COLO668 (cell line): ENCODE measurements at regions not wholly inside any gene's neighbourhood (a gene's known extent, or its start where the extent isn't known, plus 50 kb on each side); places are given as distances from the start of the nearest gene placed in this dataset.
"Not testable (repeated sequence)": the region's sequence is repeated elsewhere in the genome, so short reads cannot be mapped to it uniquely, and the experiment has no call there.

Source experiments
- DNase-seq: peaks from one replicate; lab custom pipeline; 2025; ENCODE audit not compliant: unreplicated experiment; lab: John Stamatoyannopoulos, UW

DNA sequence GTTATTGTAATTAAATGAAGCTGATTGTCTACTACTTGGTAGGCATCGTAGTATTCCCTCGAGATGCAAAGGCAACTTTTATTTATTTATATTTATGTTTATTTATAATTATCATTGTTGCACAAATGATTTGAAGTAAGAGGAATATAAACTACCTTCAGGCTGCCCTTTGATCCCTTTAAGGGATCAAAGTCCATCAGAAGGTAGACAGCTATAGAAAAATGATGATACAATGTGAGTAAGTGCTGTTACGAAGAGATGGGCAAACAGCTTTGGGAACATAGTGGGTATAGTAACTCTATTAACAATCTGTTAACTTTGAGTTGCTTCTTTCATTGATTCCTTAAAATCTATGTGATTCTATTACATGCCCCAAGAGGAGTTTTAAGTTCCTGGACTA lies 512.8 kb upstream of the CITED2 start:
- DNase-seq: no peak

- no peak for DNase-seq
Observed at GRCh38 chr6:139886396-139886795, 511.9 kb upstream of the CITED2 start.

DNA sequence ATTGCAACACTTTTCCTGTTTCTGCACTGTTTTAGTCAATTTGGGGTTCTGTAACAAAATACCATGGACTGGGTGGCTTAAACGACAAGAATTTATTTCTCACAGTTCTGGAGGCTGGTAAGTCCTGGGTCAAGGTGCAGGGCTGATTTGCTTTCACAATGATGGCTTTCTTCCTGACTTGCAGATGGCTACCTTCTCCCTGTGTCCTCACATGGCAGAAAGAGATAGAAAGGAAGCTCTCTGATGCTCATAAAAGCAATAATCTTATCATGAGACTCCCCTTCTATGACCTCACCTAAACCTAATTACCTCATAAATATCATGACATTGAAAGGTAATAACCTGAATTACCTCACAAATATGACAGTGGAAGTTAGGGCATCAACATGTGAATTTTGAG lies 511.5 kb upstream of the CITED2 start:
- no peak for DNase-seq

DNA sequence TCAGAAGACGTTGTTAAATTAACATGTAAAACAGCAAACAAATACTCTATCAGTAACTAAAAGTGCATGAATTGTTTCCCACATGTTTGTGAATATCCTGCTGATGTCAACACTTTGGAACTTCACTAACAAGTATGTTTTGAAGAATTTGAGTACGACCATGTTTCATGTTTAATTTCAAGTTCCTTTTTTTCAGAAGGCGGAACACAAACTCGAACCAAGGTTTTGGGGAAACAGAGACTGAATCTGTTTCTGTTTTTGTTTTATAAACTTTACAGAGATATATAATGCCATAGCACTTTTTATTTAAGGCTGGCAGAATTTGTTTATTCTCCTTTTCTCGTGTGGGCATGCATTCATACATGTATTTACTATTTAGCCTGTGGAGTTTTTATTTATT lies 509.3 kb upstream of the CITED2 start:
- no peak for DNase-seq

DNA sequence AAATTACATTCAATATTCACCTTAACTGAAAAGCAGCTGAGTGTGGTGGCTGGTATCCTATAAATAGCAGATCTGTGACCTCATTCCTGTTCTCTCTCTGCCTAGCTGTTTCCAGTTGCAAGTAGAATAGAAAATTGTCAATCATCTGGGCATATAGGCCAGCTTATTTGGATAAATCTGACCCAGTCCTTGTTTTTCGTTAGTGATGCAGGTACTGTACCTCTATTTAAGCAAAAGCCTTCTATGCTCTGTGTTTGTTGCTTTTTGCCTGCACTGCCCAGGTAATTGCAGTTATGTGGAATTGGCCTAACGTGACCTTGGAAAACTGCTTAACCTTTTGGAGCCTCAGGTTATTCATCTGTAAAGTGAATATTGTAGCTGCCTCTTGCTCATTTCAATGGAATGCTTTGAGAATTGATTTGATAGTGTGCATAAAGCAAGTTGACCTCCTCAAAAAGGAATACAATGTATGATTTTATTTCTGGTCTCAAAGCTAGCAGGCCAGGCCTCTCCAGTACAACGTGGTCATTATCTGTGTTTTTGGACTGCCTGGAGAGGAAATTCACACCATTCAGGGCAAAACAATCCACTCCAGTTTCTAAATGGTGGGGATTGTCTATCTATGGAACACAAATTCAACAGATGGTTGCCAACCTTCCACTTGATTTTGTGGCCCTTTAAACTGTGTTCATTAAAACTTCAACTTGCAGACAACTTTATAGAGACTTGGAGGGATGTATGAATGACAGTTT lies 508.7 kb upstream of the CITED2 start:
- no peak for DNase-seq

DNA sequence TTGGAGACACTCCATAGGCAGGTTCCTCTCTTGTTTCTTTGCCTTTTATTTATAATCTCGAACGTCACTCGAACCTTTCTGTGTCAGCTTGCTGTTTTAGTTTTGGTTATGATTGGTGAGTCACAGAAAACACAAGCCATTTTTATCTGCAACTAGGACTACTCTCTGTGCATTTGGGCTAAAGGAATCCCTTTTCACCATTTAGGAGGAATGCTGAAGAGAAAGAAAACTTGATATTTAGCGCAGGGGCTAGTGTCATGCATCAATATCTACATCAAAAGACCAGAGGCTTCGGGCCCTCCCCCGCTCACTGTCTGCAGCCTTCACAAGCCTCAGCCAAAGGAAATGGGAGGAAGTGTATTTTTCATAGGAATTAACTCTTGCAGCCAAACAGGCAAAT lies 507.8 kb upstream of the CITED2 start:
- no peak for DNase-seq

DNA sequence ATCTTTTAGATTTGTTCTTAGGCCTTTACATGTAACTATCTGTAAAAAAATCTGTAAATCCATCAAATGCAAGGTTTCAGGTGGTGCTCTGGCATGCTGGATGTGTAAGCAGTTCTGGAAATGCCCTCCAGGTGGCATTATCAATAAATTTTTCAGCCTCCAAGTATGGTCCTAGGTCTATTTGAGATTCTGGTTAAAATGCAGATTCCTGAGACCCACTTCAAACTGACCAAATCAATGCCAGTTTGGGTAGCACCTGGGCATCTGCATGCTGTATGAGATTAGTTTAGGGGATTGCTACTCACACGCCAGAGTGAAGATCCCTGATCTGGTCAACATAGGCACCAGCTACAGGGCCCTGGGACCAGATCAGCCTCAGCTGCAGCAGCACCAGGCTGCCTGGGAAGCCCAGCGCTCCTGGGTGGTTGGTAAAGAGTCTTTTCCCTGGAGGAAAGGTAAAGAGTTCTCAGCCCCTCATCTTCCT lies 507.3 kb upstream of the CITED2 start:
- DNase-seq: peak; percentile 4

DNA sequence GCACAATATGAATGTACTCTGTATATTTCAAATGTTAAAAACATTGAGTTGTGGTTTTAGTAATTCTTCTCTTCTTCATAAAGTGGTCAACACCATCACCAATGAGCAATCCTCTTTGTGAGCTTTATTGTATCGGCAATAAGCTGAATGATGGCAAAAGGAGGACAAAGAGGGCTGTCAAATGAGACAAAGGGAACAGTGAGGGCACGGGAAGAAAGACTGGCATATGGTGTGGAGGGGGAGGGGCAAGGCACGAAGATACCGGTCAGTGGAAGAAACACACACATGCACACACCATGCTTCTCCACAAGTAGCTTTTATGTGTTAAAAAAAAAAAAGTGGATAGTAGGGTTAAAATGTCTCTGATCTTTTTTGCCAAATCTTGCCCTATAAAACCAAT lies 506.8 kb upstream of the CITED2 start:
- DNase-seq: peak; percentile 5

GRCh38 chr6:139879823-139880356 lies 505.4 kb upstream of the CITED2 start:
- no peak for DNase-seq

DNA sequence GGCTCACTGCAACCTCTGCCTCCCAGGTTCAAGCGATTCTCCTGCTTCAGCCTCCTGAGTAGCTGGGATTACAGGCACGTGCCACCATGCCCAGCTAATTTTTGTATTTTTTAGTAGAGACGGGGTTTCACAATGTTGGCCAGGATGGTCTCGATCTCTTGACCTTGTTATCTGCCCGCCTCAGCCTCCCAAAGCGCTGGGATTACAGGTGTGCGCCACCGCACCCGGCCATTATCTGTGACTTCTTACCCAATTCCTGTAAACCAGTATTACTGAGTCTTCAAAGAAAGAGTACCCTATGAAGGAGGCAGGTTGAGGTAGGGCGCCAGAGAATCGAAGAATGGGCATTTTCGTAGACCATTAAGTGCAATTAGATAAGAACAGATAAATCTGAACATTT lies 504.8 kb upstream of the CITED2 start:
- DNase-seq: not testable (repeated sequence)

DNA sequence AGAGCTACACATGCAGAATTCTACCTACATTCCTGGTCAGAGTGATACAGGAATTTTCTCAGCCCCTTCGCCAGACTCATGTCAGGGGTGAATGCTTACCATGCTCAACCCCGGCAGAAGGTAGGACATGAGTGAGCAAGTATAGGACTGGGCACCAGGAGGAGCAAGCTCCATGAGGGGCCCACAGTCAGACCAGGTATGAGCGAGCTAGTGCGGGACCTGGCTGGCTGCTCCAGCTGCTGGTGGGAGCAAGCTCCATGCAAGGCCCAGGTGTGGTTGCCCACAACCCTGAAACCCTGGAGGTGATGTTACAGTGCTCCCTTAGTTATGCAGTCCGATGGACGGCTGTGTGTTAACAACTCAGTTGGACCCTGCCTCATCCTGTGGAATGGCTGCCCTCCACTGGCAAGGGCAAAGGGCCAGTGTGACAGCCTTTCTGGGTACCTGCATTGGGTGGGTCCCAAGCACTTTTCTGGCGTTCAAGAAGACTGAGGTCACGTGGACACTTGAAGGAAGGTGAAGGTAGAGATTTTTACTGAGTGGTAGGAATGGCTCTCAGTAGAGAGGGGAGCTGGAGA lies 503.5 kb upstream of the CITED2 start:
- no peak for DNase-seq

GRCh38 chr6:139872665-139873064 lies 498.2 kb upstream of the CITED2 start:
- DNase-seq: no peak

- no peak for DNase-seq
Observed at GRCh38 chr6:139871803-139872510, 497.5 kb upstream of the CITED2 start.

DNA sequence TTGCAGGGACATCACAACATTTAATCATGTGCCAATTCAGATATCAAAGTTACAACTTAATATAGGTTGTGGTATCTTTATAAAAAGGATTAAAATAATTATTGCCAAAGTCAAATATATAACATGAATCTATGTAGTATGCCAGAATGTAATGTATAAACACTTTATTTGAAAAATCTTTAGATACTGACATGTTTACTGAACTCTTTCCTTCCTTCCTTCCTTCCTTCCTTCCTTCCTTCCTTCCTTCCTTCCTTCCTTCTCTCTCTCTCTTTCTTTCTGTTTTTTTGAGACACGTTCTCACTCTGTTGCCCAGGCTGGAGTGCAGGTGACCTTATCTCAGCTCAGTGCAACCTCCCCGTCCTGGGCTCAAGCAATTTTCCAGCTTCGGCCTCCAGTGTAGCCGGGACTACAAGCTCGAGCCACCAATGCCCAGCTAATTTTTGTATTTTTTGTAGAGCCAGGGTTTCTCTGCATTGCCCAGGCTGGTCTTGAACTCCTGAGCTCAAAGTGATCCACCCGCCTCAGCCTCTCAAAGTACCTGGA lies 496.8 kb upstream of the CITED2 start:
- DNase-seq: no peak

GRCh38 chr6:139868576-139868975 lies 494.1 kb upstream of the CITED2 start:
- DNase-seq: no peak

- DNase-seq: no peak
Observed at GRCh38 chr6:139863964-139864363, 489.5 kb upstream of the CITED2 start.

DNA sequence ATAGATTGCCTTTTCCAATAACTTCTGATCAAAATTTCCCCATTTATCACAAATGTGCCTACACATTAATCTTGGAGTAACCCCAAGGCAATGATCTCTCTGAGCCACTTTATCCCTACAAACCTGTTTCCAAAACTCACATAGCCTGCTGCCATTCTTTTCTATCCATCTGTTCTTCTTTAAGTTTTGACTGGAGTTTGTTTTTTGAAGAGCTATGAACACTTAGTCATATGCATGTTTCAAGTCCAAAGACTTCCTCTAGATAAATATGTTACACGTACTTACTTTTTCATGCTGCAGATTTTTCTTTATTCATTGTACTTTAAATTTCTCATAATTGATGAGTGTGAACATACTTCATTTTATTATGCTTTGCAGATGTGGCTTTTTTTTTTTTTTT lies 488.9 kb upstream of the CITED2 start:
- no peak for DNase-seq

DNA sequence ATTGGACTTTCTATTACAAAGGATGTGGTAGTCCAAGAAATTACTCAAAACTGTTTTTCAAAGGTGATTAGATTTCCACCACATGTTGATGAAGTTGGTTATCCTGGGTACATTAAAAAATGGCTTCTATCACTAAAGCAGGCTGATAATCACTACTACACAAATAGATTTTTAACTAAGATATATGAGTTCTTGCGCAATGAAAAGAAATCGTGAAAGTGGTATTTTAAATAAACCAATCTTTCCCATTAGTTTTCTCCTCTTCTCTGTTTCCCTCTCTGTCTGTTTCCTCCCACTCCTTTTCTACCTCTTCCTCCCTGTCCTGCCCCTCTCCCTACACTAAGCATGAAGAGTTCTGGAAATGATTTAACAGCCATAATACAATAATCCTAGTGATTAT lies 487.9 kb upstream of the CITED2 start:
- DNase-seq: no peak

DNA sequence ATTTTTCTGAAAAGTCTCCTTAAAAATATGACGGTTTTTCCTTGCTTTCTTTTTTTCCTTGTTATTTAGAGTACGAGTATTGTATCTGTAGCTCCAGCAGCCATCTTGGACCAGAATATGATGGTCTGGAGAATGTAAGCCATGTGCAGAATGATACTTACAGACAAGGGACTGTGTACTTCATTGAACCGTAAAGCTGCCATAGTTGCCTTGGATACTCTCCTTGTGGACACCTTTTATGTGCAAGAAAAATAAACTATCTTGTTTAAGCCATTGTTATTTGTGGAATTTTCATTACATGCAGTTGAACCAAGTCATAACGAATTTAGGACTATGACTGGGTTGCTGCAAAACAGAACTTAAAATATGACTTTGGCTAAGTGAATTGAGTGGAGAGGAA lies 485.8 kb upstream of the CITED2 start:
- DNase-seq: no peak

DNA sequence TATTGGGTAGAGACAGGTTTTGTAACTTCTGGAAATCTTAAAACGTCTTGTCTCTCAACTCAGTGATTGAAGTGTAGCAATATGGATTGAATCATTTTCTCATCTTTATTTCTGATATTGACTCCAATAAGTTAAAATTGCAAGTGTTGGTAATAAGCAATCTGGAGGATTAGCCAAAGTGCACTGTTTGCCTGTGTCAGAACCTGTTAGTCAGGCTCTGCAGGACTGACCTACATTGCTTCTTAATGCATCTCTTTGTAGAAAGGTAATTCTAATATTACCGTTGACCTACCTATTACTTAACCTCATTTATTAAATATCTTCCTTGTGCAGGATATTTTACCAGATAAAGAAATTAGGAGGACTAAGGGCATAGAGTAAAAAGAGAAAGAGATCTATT lies 484.0 kb upstream of the CITED2 start:
- no peak for DNase-seq

GRCh38 chr6:139857143-139857542 lies 482.7 kb upstream of the CITED2 start:
- no peak for DNase-seq

DNA sequence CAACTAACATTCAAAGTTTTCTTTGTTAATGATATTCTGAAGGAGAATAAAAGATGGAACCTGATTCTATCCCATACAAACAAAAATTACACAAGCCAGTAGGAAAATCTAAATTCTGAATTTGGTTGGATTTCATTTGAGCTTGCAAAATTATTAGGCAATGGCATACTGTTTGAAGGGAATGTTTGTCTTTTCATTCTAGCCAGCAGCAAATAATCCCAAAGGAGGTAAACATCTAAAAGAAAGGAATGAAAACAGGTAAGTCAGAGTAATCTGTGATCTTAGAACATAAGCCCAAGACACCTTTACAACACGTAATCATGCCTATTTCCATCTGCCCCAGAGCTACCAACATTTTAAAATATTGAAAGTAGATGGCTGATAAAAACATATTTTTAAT lies 482.1 kb upstream of the CITED2 start:
- DNase-seq: no peak
